Keratinocyte (primary cell): ENCODE measurements at regions not wholly inside any gene's neighbourhood (a gene's known extent, or its start where the extent isn't known, plus 50 kb on each side); places are given as distances from the start of the nearest gene placed in this dataset.

Experiments used
- DNase-seq: peaks from one replicate; pipeline ENCODE4 v3.0.0-alpha.2; 2011; ENCODE audit warnings: low read depth, missing footprints, low spot score
- FAIRE-seq: peaks from 2 replicates; lab custom pipeline; 2011; peaks lifted over from hg19 to GRCh38; lab: Jason Lieb, UNC
- H2AFZ ChIP-seq: 2 replicates; pipeline ENCODE4 v1.6.0; 2012; ENCODE audit warnings: low read length, control low read depth, inconsistent platforms; ENCODE audit not compliant: control insufficient read depth
- H3K27ac ChIP-seq: 2 replicates; pipeline ENCODE4 v1.5.1; 2011; ENCODE audit warnings: low read length; ENCODE audit not compliant: control insufficient read depth, insufficient read depth
- H3K27me3 ChIP-seq: 3 replicates; pipeline ENCODE4 v1.6.0; 2011; ENCODE audit warnings: low read length; ENCODE audit not compliant: control insufficient read depth, insufficient read depth; ENCODE audit errors: extremely low read depth
- H3K36me3 ChIP-seq, 2 experiments: 2 replicates in 1 of 2; 3 replicates in 1 of 2; pipeline ENCODE4 v1.5.1; 2011; ENCODE audit warnings: low read length in 2 of 2, mild to moderate bottlenecking in 1 of 2; ENCODE audit not compliant: control insufficient read depth in 2 of 2, insufficient read depth in 2 of 2; ENCODE audit errors: extremely low read depth in 1 of 2
- H3K4me1 ChIP-seq: 3 replicates; pipeline ENCODE4 v1.5.1; 2011; ENCODE audit warnings: low read length; ENCODE audit not compliant: control insufficient read depth, insufficient read depth; ENCODE audit errors: extremely low read depth
- H3K4me2 ChIP-seq: 3 replicates; pipeline ENCODE4 v1.6.0; 2011; ENCODE audit warnings: low read depth, low read length; ENCODE audit not compliant: control insufficient read depth, insufficient read depth; ENCODE audit errors: extremely low read depth
- H3K4me3 ChIP-seq, 3 experiments: fragments of 200-600 bp in 1 of 3; sonication (generic) in 1 of 3; 2 replicates in 2 of 3; 3 replicates in 1 of 3; pipeline ENCODE4 v1.5.1; 2011 to 2016; ENCODE audit warnings: low read length in 3 of 3, mild to moderate bottlenecking in 3 of 3, control low read depth in 2 of 3, inconsistent platforms in 1 of 3, low read depth in 1 of 3, mixed read lengths in 1 of 3, mixed run types in 1 of 3, moderate library complexity in 1 of 3; ENCODE audit not compliant: control insufficient read depth in 2 of 3, insufficient read depth in 2 of 3; ENCODE audit errors: extremely low read depth in 1 of 3
- H3K79me2 ChIP-seq: 2 replicates; pipeline ENCODE4 v1.6.0; 2012; ENCODE audit warnings: low read length; ENCODE audit not compliant: control insufficient read depth, insufficient read depth
- H3K9ac ChIP-seq: 3 replicates; pipeline ENCODE4 v1.6.0; 2011; ENCODE audit warnings: low read length; ENCODE audit not compliant: control insufficient read depth, insufficient read depth; ENCODE audit errors: extremely low read depth
- H3K9me1 ChIP-seq: 3 replicates; pipeline ENCODE4 v1.6.0; 2011; ENCODE audit warnings: low read length; ENCODE audit not compliant: control insufficient read depth, insufficient read depth; ENCODE audit errors: extremely low read depth
- H3K9me3 ChIP-seq: 2 replicates; pipeline ENCODE4 v1.5.1; 2012; ENCODE audit warnings: low read depth, low read length; ENCODE audit not compliant: control insufficient read depth
- H4K20me1 ChIP-seq: 3 replicates; pipeline ENCODE4 v1.6.0; 2011; ENCODE audit warnings: low read length; ENCODE audit not compliant: control insufficient read depth, insufficient read depth; ENCODE audit errors: extremely low read depth
- EZH2 ChIP-seq: IDR thresholded peaks from one replicate; pipeline ENCODE4 v1.6.1; 2012; ENCODE audit warnings: inconsistent platforms, mild to moderate bottlenecking, low read length, moderate library complexity
- dilution Hi-C: fragments of 300-500 bp; cut with MboI; formaldehyde crosslinking; loops from one replicate; pipeline ENCODE4 v1.7.0; 2020; ENCODE audit warnings: low sequenced_read_pairs; ENCODE audit not compliant: extremely low pct_ligation_motif_present
- TF ChIP-seq, protein P1 (sequence below), 3 experiments: IDR thresholded peaks in 1 of 3; conservative IDR thresholded peaks in 1 of 3; optimal IDR thresholded peaks in 1 of 3; 2 replicates in 2 of 3; 3 replicates in 1 of 3; pipeline versions ENCODE3 to v1.5.1; 2011; ENCODE audit warnings: low read length in 3 of 3, mild to moderate bottlenecking in 3 of 3, moderate library complexity in 2 of 3, control low read depth in 1 of 3, inconsistent platforms in 1 of 3; ENCODE audit not compliant: insufficient read depth in 2 of 3; ENCODE audit errors: extremely low read depth in 1 of 3

DNA sequence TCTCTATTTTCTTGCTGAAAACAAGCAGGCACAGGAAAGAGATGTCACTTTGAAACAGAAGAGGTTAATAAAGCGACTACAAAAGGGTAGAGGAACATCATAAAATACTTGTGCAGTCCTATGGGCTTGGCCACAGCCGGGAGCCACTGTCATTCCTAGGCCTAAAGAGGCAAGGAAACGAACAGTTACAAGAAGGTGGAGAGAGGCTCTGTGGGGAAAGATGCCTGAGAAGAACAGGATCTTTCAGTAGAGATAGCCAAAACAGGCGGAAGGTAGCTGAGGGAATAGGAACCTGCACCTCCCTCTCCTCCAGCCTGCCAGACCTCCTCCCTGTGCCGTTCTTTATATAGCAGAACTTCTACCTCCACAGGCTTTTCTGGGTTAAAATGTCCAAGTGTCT, 57.4 kb upstream of the ARSJ start:
- no peaks in the 10 kb centered on the region for H4K20me1 ChIP-seq
- H3K9ac ChIP-seq = no peak overlapping the region
- H3K79me2 ChIP-seq = no peaks in the 10 kb centered on the region
- no peaks in the 10 kb centered on the region for H3K9me1 ChIP-seq
- no peak for DNase-seq
- H3K27ac ChIP-seq = no peak overlapping the region
- dilution Hi-C loops = no loop called here
- no peaks in the 10 kb centered on the region for H3K27me3 ChIP-seq
- peaks cover 5% of the 10 kb centered on the region for H3K4me1 ChIP-seq
- TF ChIP-seq, protein P1, sequence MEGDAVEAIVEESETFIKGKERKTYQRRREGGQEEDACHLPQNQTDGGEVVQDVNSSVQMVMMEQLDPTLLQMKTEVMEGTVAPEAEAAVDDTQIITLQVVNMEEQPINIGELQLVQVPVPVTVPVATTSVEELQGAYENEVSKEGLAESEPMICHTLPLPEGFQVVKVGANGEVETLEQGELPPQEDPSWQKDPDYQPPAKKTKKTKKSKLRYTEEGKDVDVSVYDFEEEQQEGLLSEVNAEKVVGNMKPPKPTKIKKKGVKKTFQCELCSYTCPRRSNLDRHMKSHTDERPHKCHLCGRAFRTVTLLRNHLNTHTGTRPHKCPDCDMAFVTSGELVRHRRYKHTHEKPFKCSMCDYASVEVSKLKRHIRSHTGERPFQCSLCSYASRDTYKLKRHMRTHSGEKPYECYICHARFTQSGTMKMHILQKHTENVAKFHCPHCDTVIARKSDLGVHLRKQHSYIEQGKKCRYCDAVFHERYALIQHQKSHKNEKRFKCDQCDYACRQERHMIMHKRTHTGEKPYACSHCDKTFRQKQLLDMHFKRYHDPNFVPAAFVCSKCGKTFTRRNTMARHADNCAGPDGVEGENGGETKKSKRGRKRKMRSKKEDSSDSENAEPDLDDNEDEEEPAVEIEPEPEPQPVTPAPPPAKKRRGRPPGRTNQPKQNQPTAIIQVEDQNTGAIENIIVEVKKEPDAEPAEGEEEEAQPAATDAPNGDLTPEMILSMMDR (optimal IDR thresholded peaks at IDR 0.05 in 1 of 3, IDR thresholded peaks at IDR 0.05 in 1 of 3, conservative IDR thresholded peaks at IDR 0.05 in 1 of 3; ENCODE audit: extremely low read depth in 1 of 3, insufficient read depth in 2 of 3, low read length in 3 of 3) = no peak
- TF ChIP-seq EZH2 = no peak
- H3K4me3 ChIP-seq = no peak overlapping the region
- H3K9me3 ChIP-seq = no peaks in the 10 kb centered on the region
- H3K4me2 ChIP-seq = no peak overlapping the region
- no peak overlapping the region for H2AFZ ChIP-seq
- FAIRE-seq = no peak
- no peaks in the 10 kb centered on the region for H3K36me3 ChIP-seq

DNA sequence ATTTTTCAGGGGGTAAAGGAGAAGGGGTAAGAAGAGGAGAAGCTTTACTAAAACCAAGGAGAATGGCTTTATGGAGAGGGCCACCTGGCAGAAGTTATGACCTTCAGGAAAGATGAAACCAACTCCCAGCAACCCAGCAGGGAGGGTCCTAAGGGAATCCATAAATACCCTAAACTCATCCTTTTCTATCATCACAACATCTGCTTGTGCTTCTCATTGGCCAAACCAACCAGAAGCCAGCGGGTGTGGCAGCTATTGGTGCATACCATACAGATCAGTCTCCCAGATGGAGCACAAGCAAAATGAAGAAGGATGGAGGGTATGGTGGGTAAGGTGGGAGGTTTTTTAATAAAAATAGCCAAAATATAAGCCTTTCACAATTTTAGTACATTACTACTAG, 58.5 kb upstream of the ARSJ start:
- H3K27ac ChIP-seq = no peak overlapping the region
- TF ChIP-seq, protein P1 (optimal IDR thresholded peaks at IDR 0.05 in 1 of 3, IDR thresholded peaks at IDR 0.05 in 1 of 3, conservative IDR thresholded peaks at IDR 0.05 in 1 of 3; ENCODE audit: extremely low read depth in 1 of 3, insufficient read depth in 2 of 3, low read length in 3 of 3) = no peak
- TF ChIP-seq EZH2 = no peak
- no peaks in the 10 kb centered on the region for H3K27me3 ChIP-seq
- H3K4me1 ChIP-seq = peaks cover 5% of the 10 kb centered on the region
- no peaks in the 10 kb centered on the region for H3K79me2 ChIP-seq
- H4K20me1 ChIP-seq = no peaks in the 10 kb centered on the region
- H2AFZ ChIP-seq = no peak overlapping the region
- dilution Hi-C loops = no loop called here
- DNase-seq (no peak), FAIRE-seq (no peak)
- no peak overlapping the region for H3K4me2 ChIP-seq
- H3K9me3 ChIP-seq = no peaks in the 10 kb centered on the region
- no peak overlapping the region for H3K4me3 ChIP-seq
- no peaks in the 10 kb centered on the region for H3K36me3 ChIP-seq
- no peaks in the 10 kb centered on the region for H3K9me1 ChIP-seq
- H3K9ac ChIP-seq = no peak overlapping the region
